ENCODE measurements at regions not wholly inside any gene's neighbourhood (a gene's known extent, or its start where the extent isn't known, plus 50 kb on each side); places are given as distances from the start of the nearest gene placed in this dataset.

DNA sequence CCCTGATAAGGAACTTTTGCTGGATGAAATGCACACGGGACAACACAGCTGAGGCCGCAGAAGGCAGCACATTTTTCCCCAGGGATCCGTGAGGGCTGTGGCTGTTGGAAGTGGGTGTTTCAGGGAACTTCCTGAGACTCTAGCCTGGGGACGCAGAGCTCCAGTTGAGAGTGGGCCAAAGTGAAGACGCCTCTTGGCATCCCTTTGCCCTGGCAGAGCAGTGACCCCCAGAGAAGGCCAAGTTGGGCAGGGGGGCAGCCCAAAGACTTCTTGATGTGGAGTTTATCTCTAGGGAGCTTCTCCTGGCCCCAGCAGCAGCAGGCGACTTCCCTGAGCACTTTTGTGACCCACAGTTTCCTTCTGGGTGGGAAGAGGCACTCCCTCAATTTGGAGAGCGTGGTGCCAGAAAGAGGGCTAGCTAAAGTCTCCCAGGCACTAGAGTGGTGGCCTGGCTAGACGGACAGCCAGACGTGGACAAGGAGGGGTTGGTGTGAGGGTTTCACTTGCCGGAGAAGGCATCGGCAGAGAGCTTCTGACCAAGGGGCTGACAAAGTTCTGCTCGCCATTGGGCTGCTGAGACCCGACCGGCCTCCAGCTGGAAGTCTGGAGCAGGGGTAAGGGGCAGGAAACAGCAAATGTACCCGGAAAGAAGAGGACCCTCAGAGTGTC lies 108.8 kb downstream of the ACKR3 start:
- H3K79me2 ChIP-seq (ENCODE audit: low read depth), result no peaks in the 10 kb centered on the region
- no peaks in the 10 kb centered on the region for H3K36me3 ChIP-seq (ENCODE audit: low read depth)
- no peaks in the 10 kb centered on the region for H3F3A ChIP-seq (ENCODE audit: insufficient read depth, low read depth)
- ChIA-PET POLR2A (ENCODE audit: unreplicated experiment) (interaction anchor here (0.6 kb wide), 1 partner anchor 16 kb away, joined by 6 read pairs; no protein-coding TSS in a partner anchor), CTCF (interaction anchor here (0.6 kb wide), 1 partner anchor 499 kb away, joined by 12 read pairs; no protein-coding TSS in a partner anchor)
- intact Hi-C loops (cut with micrococcal nuclease; ENCODE audit: unreplicated experiment), result no loop called here
- peaks cover 8% of the 10 kb centered on the region; the same call in 1 of the 2 replicates for H3K27me3 ChIP-seq (ENCODE audit: insufficient read depth, low read depth)
- H3K4me3 ChIP-seq, result no peak overlapping the region
- no peaks in the 10 kb centered on the region for H3K4me1 ChIP-seq (replicated peaks; ENCODE audit: insufficient read depth)
- DNase-seq, result no peak
- no peak overlapping the region for H2AFZ ChIP-seq
- H4K20me1 ChIP-seq (ENCODE audit: insufficient read depth), result no peaks in the 10 kb centered on the region
- BruUV-seq (replicated peaks), result no TSS peak
- TF ChIP-seq CTCF (conservative IDR thresholded peaks at IDR 0.05), result no peak
- TF ChIP-seq EZH2 (IDR thresholded peaks at IDR 0.05; ENCODE audit: low read depth), result no peak
- no peaks in the 10 kb centered on the region for H3K9me2 ChIP-seq (ENCODE audit: insufficient read depth)
- H3K4me2 ChIP-seq, result no peak overlapping the region
- H3K9me3 ChIP-seq (ENCODE audit: insufficient read depth, low read depth), result no peaks in the 10 kb centered on the region
- no peak overlapping the region for H3K27ac ChIP-seq

- DNase-seq, result no peak
- Histone ChIP-seq H4K20me1 (ENCODE audit: insufficient read depth) (no peaks in the 10 kb centered on the region), H3K79me2 (ENCODE audit: low read depth) (no peaks in the 10 kb centered on the region), H3K9me2 (ENCODE audit: insufficient read depth) (no peaks in the 10 kb centered on the region), H3K9me3 (ENCODE audit: insufficient read depth, low read depth) (no peaks in the 10 kb centered on the region), H3F3A (ENCODE audit: insufficient read depth, low read depth) (no peaks in the 10 kb centered on the region), H3K4me3 (no peak overlapping the region), H3K27me3 (ENCODE audit: insufficient read depth, low read depth) (peaks cover 8% of the 10 kb centered on the region; the same call in 1 of the 2 replicates), H3K4me2 (no peak overlapping the region), H3K4me1 (replicated peaks; ENCODE audit: insufficient read depth) (no peaks in the 10 kb centered on the region), H3K36me3 (ENCODE audit: low read depth) (no peaks in the 10 kb centered on the region), H3K27ac (no peak overlapping the region), H2AFZ (no peak overlapping the region)
- CTCF ChIA-PET, result interaction anchor here (0.6 kb wide), 1 partner anchor 25 kb away, joined by 3 read pairs; no protein-coding TSS in a partner anchor
- intact Hi-C loops (cut with micrococcal nuclease; ENCODE audit: unreplicated experiment), result no loop called here
- TF ChIP-seq CTCF (conservative IDR thresholded peaks at IDR 0.05) (no peak), EZH2 (IDR thresholded peaks at IDR 0.05; ENCODE audit: low read depth) (no peak)
- POLR2A ChIA-PET (ENCODE audit: unreplicated experiment), result no interaction called here
- BruUV-seq (replicated peaks), result no TSS peak
Observed at GRCh38 chr2:236679884-236680860, 110.5 kb downstream of the ACKR3 start.

GRCh38 chr2:236682651-236683422 lies 113.2 kb downstream of the ACKR3 start:
- H3K27ac ChIP-seq, result no peak overlapping the region
- H4K20me1 ChIP-seq (ENCODE audit: insufficient read depth), result no peaks in the 10 kb centered on the region
- POLR2A ChIA-PET (ENCODE audit: unreplicated experiment), result interaction anchor here (0.6 kb wide), 1 partner anchor 363 kb away, joined by 4 read pairs; no protein-coding TSS in a partner anchor
- no peaks in the 10 kb centered on the region for H3K9me3 ChIP-seq (ENCODE audit: insufficient read depth, low read depth)
- no peak overlapping the region for H3K4me3 ChIP-seq
- H3K9me2 ChIP-seq (ENCODE audit: insufficient read depth), result no peaks in the 10 kb centered on the region
- TF ChIP-seq EZH2 (IDR thresholded peaks at IDR 0.05; ENCODE audit: low read depth), result no peak
- no peak for TF ChIP-seq CTCF (conservative IDR thresholded peaks at IDR 0.05)
- no TSS peak for BruUV-seq (replicated peaks)
- CTCF ChIA-PET, result no interaction called here
- no peaks in the 10 kb centered on the region for H3K27me3 ChIP-seq (ENCODE audit: insufficient read depth, low read depth)
- peak in 1 of 2 experiments; percentile 17 for DNase-seq
- H3K36me3 ChIP-seq (ENCODE audit: low read depth), result no peaks in the 10 kb centered on the region
- no peaks in the 10 kb centered on the region for H3K79me2 ChIP-seq (ENCODE audit: low read depth)
- no peaks in the 10 kb centered on the region for H3F3A ChIP-seq (ENCODE audit: insufficient read depth, low read depth)
- no peak overlapping the region for H2AFZ ChIP-seq
- no peaks in the 10 kb centered on the region for H3K4me1 ChIP-seq (replicated peaks; ENCODE audit: insufficient read depth)
- intact Hi-C loops (cut with micrococcal nuclease; ENCODE audit: unreplicated experiment), result no loop called here
- no peak overlapping the region for H3K4me2 ChIP-seq
